Panc1 (cell line): ENCODE measurements at regions not wholly inside any gene's neighbourhood (a gene's known extent, or its start where the extent isn't known, plus 50 kb on each side); places are given as distances from the start of the nearest gene placed in this dataset.

Experiments
- ATAC-seq: fragments of 200-7000 bp; cut with Tn5 transposase; 2 replicates; pipeline ENCODE4 v1.9.1; 2020; ENCODE audit warnings: mild to moderate bottlenecking, moderate library complexity
- BruUV-seq: library from RNA; stranded (reverse); fragments of 400-500 nt; replicated peaks from 2 replicates; lab custom pipeline; 2021; lab: Mats Ljungman, UMichigan
- CTCF ChIA-PET: fragments of 300-600 bp; sonication (Branson Sonifier 250); formaldehyde crosslinking; loops from one replicate; lab custom pipeline; 2022; ENCODE audit warnings: antibody characterized with exemption; lab: Charles Lee
- POLR2A ChIA-PET: fragments of 300-600 bp; sonication (Branson Sonifier 250); formaldehyde crosslinking; loops from one replicate; lab custom pipeline; 2022; ENCODE audit warnings: antibody characterized with exemption; lab: Charles Lee
- DNase-seq: peaks from one replicate; pipeline ENCODE4 v3.0.0-alpha.2; 2010; ENCODE audit warnings: low read depth, low spot score
- H3K27ac ChIP-seq: 2 replicates; pipeline ENCODE4 v1.5.1; 2011; ENCODE audit warnings: mild to moderate bottlenecking, low read length, inconsistent platforms
- H3K27me3 ChIP-seq: fragments of 200-500 bp; sonication (Bioruptor generic); 2 replicates; pipeline ENCODE4 v1.6.0; 2014; ENCODE audit warnings: low read length, inconsistent platforms; ENCODE audit not compliant: control insufficient read depth, insufficient read depth
- H3K36me3 ChIP-seq: fragments of 200-500 bp; sonication (Bioruptor generic); 2 replicates; pipeline ENCODE4 v1.5.1; 2014; ENCODE audit warnings: inconsistent platforms, mild to moderate bottlenecking, low read length, moderate library complexity; ENCODE audit not compliant: control insufficient read depth, insufficient read depth
- H3K4me1 ChIP-seq: 2 replicates; pipeline ENCODE4 v1.5.1; 2011; ENCODE audit warnings: inconsistent platforms, mild to moderate bottlenecking, low read length, moderate library complexity; ENCODE audit not compliant: control insufficient read depth, insufficient read depth
- H3K4me3 ChIP-seq, 2 experiments: 2 replicates each; pipeline ENCODE4 v1.5.1; 2011 to 2012; ENCODE audit warnings: low read depth in 2 of 2, low read length in 2 of 2, mild to moderate bottlenecking in 2 of 2, inconsistent platforms in 1 of 2, moderate library complexity in 1 of 2
- H3K9me3 ChIP-seq: fragments of 200-500 bp; sonication (Bioruptor generic); 2 replicates; pipeline ENCODE4 v1.5.1; 2014; ENCODE audit warnings: low read depth, mild to moderate bottlenecking, inconsistent platforms, low read length, moderate library complexity; ENCODE audit not compliant: control insufficient read depth, insufficient read depth
- CTCF ChIP-seq: fragments of 450-650 bp; IDR thresholded peaks from 2 replicates; pipeline ENCODE4 v1.5.1; 2017; ENCODE audit warnings: mild to moderate bottlenecking
- POLR2AphosphoS5 ChIP-seq: IDR thresholded peaks from 2 replicates; pipeline ENCODE4 v1.6.1; 2012; ENCODE audit warnings: mild to moderate bottlenecking, low read depth, low read length, moderate library complexity
- SIN3A ChIP-seq: IDR thresholded peaks from 2 replicates; pipeline ENCODE4 v1.6.1; 2012; ENCODE audit warnings: low read depth, mild to moderate bottlenecking, low read length, moderate library complexity, borderline replicate concordance; ENCODE audit not compliant: insufficient read depth
- TCF7L2 ChIP-seq: IDR thresholded peaks from 2 replicates; pipeline ENCODE4 v1.6.1; 2011; ENCODE audit warnings: mild to moderate bottlenecking, low read depth, low read length, inconsistent platforms
- in situ Hi-C: cut with HindIII; loops from 2 replicates; pipeline ENCODE4 v1.10.0; 2016; ENCODE audit warnings: low sequenced_read_pairs, low pct_unique_long_range_greater_than_20kb
- intact Hi-C: fragments of 100-400 bp; cut with micrococcal nuclease; formaldehyde crosslinking; loops from one replicate; pipeline ENCODE4 v1.10.0; 2022; ENCODE audit not compliant: unreplicated experiment
- TF ChIP-seq, protein P1 (sequence below), 2 experiments: IDR thresholded peaks; 2 replicates each; pipeline ENCODE4 v1.6.1; 2011 to 2012; ENCODE audit warnings: low read depth in 2 of 2, control low read depth in 1 of 2, low read length in 1 of 2, mild to moderate bottlenecking in 1 of 2, moderate library complexity in 1 of 2; ENCODE audit not compliant: insufficient read depth in 1 of 2

DNA sequence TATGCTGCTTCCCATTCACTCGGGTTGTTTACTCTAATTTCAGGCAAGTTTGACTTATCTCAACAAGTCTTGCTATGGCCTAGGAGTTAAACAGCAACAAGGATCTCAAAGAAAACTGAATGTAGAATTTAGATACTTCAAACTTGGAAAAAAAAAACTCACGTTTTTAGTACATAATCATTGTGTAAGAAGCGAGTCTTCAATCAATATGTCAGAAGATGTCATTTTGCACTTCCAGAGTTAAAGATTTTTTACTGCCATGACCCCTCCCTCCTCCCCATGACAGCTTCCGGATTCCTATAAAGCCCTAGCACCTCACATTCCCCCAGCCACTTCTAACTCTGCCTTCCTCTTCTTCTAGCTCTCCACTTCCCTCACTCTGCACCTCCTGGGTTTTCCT lies 133.4 kb downstream of the SS18 start:
- no TSS peak for BruUV-seq
- in situ Hi-C loops = no loop called here
- TF ChIP-seq TCF7L2 (no peak), CTCF (no peak), SIN3A (no peak), POLR2AphosphoS5 (no peak)
- TF ChIP-seq, protein P1, sequence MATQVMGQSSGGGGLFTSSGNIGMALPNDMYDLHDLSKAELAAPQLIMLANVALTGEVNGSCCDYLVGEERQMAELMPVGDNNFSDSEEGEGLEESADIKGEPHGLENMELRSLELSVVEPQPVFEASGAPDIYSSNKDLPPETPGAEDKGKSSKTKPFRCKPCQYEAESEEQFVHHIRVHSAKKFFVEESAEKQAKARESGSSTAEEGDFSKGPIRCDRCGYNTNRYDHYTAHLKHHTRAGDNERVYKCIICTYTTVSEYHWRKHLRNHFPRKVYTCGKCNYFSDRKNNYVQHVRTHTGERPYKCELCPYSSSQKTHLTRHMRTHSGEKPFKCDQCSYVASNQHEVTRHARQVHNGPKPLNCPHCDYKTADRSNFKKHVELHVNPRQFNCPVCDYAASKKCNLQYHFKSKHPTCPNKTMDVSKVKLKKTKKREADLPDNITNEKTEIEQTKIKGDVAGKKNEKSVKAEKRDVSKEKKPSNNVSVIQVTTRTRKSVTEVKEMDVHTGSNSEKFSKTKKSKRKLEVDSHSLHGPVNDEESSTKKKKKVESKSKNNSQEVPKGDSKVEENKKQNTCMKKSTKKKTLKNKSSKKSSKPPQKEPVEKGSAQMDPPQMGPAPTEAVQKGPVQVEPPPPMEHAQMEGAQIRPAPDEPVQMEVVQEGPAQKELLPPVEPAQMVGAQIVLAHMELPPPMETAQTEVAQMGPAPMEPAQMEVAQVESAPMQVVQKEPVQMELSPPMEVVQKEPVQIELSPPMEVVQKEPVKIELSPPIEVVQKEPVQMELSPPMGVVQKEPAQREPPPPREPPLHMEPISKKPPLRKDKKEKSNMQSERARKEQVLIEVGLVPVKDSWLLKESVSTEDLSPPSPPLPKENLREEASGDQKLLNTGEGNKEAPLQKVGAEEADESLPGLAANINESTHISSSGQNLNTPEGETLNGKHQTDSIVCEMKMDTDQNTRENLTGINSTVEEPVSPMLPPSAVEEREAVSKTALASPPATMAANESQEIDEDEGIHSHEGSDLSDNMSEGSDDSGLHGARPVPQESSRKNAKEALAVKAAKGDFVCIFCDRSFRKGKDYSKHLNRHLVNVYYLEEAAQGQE (IDR thresholded peaks at IDR 0.05; ENCODE audit: insufficient read depth in 1 of 2, low read depth in 2 of 2, low read length in 1 of 2) = no peak
- H3K36me3 ChIP-seq = no peaks in the 10 kb centered on the region
- intact Hi-C loops = no loop called here
- no peaks in the 10 kb centered on the region for H3K27me3 ChIP-seq
- no peak overlapping the region for H3K4me3 ChIP-seq
- no peak for ATAC-seq
- DNase-seq = no peak
- no peaks in the 10 kb centered on the region for H3K4me1 ChIP-seq
- H3K27ac ChIP-seq = no peak overlapping the region
- CTCF ChIA-PET = no interaction called here
- no peaks in the 10 kb centered on the region for H3K9me3 ChIP-seq
- POLR2A ChIA-PET = no interaction called here

DNA sequence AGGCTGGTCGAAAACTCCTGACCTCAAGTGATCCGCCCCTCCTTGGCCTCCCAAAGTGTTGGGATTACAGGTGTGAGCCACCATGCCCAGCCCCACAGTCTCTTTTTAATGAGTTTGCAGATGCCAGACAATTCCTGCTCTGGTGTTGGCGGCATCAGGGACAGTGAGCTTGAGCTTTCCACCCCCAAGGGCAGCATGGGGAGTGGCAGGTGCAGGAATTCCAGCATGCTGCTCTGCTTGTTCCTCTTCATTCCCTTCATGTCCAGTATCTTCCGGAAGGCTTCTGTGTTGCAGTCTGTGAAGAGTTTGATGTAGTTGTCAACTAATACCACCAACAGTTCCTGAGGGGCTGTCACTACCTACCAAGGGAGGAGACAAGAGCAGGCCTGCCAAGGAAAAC lies 137.3 kb downstream of the SS18 start:
- Histone ChIP-seq H3K36me3 (no peaks in the 10 kb centered on the region), H3K9me3 (no peaks in the 10 kb centered on the region), H3K27ac (no peak overlapping the region), H3K4me1 (no peaks in the 10 kb centered on the region), H3K27me3 (no peaks in the 10 kb centered on the region), H3K4me3 (peak overlapping the region; percentile 35 to 52; a peak in 3 of 4 replicates)
- intact Hi-C loops (no loop called here), in situ Hi-C loops (no loop called here)
- TF ChIP-seq, protein P1 (IDR thresholded peaks at IDR 0.05; ENCODE audit: insufficient read depth in 1 of 2, low read depth in 2 of 2, low read length in 1 of 2) = no peak
- TF ChIP-seq SIN3A (no peak), CTCF (no peak), TCF7L2 (no peak), POLR2AphosphoS5 (no peak)
- POLR2A ChIA-PET = no interaction called here
- no TSS peak for BruUV-seq
- ATAC-seq (no peak), DNase-seq (no peak)
- CTCF ChIA-PET = no interaction called here
